Adrenal gland (tissue), 9 donors: ENCODE measurements at regions not wholly inside any gene's neighbourhood (a gene's known extent, or its start where the extent isn't known, plus 50 kb on each side); places are given as distances from the start of the nearest gene placed in this dataset.
"Not testable (repeated sequence)": the region's sequence is repeated elsewhere in the genome, so short reads cannot be mapped to it uniquely, and the experiment has no call there.

Experiments
- DNase-seq, 7 donors: peaks; one replicate each; pipeline ENCODE4 v3.0.0-alpha.2; 2019 to 2020
- H3K27ac ChIP-seq, 5 donors: fragments of 200-600 bp; sonication (generic) in 4 of 5; 1 replicate in 3 of 5; 2 replicates in 2 of 5; pipeline versions ENCODE4 v1.5.1 to v1.8.0; 2016 to 2020; ENCODE audit warnings: mild to moderate bottlenecking in 1 of 5
- H3K27me3 ChIP-seq: fragments of 200-600 bp; 2 replicates; pipeline ENCODE4 v1.8.0; 2021
- H3K36me3 ChIP-seq, 2 donors: fragments of 200-600 bp; replicated peaks in 1 of 2; 1 replicate in 1 of 2; 2 replicates in 1 of 2; pipeline versions ENCODE4 v1.5.1 to v1.8.0; 2018 to 2022
- H3K4me1 ChIP-seq, 2 donors: fragments of 200-600 bp; replicated peaks in 1 of 2; 1 replicate in 1 of 2; 2 replicates in 1 of 2; pipeline versions ENCODE4 v1.5.1 to v1.8.0; 2018 to 2021
- H3K4me3 ChIP-seq, 4 donors: fragments of 200-600 bp; sonication (generic) in 3 of 4; one replicate each; pipeline ENCODE4 v1.5.1; 2016 to 2018
- H3K9me3 ChIP-seq, 3 donors: fragments of 200-600 bp; sonication (generic) in 1 of 3; replicated peaks in 1 of 3; 1 replicate in 2 of 3; 2 replicates in 1 of 3; pipeline versions ENCODE4 v1.5.1 to v1.8.0; 2016 to 2021
- POLR2A ChIP-seq, 2 donors: fragments of 450-650 bp; IDR thresholded peaks; one replicate each; pipeline ENCODE4 v1.6.1; 2017; ENCODE audit warnings: antibody characterized with exemption in 2 of 2, mild to moderate bottlenecking in 2 of 2, moderate library complexity in 1 of 2
- WGBS, 4 donors: extraction: QIAGEN DNeasy Blood & Tissue Kit in 2 of 4; methylation state at CpG; one replicate each; pipeline versions ENCODE4 v1.1.5 to v1.1.7; 2013 to 2017; 5-methylcytosine and 5-hydroxymethylcytosine counted together
- intact Hi-C, 2 donors: fragments of 100-400 bp; cut with DNase I; formaldehyde crosslinking; loops; one replicate each; pipeline versions ENCODE4 v1.14.1 to v1.15.0; 2022 to 2023
- TF ChIP-seq, protein P1 (sequence below), 6 experiments: fragments of 450-650 bp in 4 of 6; fragments of 200-600 bp in 2 of 6; sonication (generic) in 1 of 6; IDR thresholded peaks; 1 replicate in 5 of 6; 2 replicates in 1 of 6; pipeline versions ENCODE4 v1.5.1 to v1.8.0; 2016 to 2021; ENCODE audit warnings: antibody characterized with exemption in 6 of 6, mild to moderate bottlenecking in 2 of 6, moderate library complexity in 1 of 6
- donor health status: healthy with polysubstance abuse.
- donor health status: Bipolar disorder and iron deficiency.
- donor health status: DM: yes; HTN: yes; CAD: no.
- donor health status: DM: no; HTN: no; CAD: no.
- donor health status: DM: no; HTN: no; CAD: no.

DNA sequence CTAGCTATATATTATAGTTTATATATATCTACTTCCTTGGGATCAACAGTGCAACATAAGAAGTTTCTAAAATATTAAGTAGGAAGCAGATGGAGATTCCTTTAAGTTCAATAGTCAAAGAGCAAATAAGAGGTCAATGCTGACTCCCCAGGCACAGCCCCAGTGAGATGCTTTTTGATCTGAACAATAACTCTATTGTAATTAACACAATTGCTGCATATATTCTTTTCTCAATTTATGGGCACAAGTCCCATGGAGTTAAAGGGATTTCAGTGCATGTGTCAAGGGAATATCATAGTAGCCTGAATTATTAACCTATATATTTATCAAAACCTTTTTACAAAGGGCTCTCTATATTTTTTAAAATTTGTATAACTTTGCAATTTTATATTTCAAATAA lies 180.8 kb downstream of the SPRY2 start:
- DNase-seq, result no peak
- H3K36me3 ChIP-seq, result no peaks in the 10 kb centered on the region
- H3K4me1 ChIP-seq, result no peaks in the 10 kb centered on the region
- no peaks in the 10 kb centered on the region for H3K9me3 ChIP-seq
- TF ChIP-seq POLR2A (IDR thresholded peaks at IDR 0.05), result no peak
- TF ChIP-seq, protein P1, sequence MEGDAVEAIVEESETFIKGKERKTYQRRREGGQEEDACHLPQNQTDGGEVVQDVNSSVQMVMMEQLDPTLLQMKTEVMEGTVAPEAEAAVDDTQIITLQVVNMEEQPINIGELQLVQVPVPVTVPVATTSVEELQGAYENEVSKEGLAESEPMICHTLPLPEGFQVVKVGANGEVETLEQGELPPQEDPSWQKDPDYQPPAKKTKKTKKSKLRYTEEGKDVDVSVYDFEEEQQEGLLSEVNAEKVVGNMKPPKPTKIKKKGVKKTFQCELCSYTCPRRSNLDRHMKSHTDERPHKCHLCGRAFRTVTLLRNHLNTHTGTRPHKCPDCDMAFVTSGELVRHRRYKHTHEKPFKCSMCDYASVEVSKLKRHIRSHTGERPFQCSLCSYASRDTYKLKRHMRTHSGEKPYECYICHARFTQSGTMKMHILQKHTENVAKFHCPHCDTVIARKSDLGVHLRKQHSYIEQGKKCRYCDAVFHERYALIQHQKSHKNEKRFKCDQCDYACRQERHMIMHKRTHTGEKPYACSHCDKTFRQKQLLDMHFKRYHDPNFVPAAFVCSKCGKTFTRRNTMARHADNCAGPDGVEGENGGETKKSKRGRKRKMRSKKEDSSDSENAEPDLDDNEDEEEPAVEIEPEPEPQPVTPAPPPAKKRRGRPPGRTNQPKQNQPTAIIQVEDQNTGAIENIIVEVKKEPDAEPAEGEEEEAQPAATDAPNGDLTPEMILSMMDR (IDR thresholded peaks at IDR 0.05), result no peak
- H3K4me3 ChIP-seq, result no peak overlapping the region
- H3K27me3 ChIP-seq, result no peaks in the 10 kb centered on the region
- no peak overlapping the region for H3K27ac ChIP-seq
- intact Hi-C loops, result no loop called here

DNA sequence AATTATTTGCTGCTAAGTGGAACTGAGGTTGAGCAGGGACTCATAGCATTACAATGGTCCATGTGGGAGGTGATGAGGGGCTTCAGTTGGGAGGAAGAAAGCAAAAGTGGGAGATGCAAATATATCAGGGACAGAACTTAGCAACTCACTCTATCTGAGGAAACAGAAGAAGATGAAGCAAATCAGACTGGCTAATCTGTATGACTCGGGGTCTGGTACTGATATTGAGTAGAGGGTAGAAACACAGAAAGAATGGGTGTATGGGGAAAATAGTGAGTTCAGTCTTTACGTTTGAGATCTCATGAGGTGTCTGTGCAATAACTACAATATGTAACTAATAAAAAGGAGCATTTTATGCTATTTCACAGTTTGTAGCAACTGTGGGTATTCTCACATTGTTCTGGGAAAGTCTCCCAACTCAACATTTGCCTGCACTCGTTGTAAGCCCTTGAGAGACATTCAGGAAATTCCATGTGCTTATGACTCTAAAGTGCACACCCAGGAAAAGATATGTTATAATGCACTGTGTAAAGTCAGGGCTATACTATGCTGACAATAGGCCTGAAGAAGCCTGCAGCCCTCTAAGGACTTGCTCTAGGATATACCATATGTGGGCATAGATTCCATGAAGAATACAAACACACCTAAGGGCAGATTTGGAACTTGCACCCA lies 183.5 kb downstream of the SPRY2 start:
- Histone ChIP-seq H3K4me3 (no peak overlapping the region), H3K4me1 (no peaks in the 10 kb centered on the region), H3K9me3 (no peaks in the 10 kb centered on the region), H3K36me3 (no peaks in the 10 kb centered on the region), H3K27ac (no peak overlapping the region), H3K27me3 (no peaks in the 10 kb centered on the region)
- no peak for DNase-seq
- TF ChIP-seq, protein P1 (IDR thresholded peaks at IDR 0.05), result no peak
- TF ChIP-seq POLR2A (IDR thresholded peaks at IDR 0.05), result no peak
- intact Hi-C loops, result no loop called here
- WGBS, 4 donors, result 77 to 89% (median 79%) methylated on average over 3 of the region's 3 CpGs

DNA sequence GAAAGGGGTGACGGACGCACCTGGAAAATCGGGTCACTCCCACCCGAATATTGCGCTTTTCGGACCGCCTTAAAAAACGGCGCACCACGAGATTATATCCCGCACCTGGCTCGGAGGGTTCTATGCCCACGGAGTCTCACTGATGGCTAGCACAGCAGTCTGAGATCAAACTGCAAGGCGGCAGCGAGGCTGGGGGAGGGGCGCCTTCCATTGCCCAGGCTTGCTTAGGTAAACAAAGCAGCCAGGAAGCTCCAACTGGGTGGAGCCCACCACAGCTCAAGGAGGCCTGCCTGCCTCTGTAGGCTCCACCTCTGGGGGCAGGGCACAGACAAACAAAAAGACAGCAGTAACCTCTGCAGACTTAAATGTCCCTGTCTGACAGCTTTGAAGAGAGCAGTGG lies 188.8 kb downstream of the SPRY2 start:
- H3K27ac ChIP-seq, H3K4me3 ChIP-seq, H3K27me3 ChIP-seq, intact Hi-C loops, H3K9me3 ChIP-seq, DNase-seq, H3K4me1 ChIP-seq, H3K36me3 ChIP-seq: not testable (repeated sequence)
- WGBS, 4 donors, result 84 to 94% (median 89%) methylated on average over 12 to 16 of the region's 16 CpGs

DNA sequence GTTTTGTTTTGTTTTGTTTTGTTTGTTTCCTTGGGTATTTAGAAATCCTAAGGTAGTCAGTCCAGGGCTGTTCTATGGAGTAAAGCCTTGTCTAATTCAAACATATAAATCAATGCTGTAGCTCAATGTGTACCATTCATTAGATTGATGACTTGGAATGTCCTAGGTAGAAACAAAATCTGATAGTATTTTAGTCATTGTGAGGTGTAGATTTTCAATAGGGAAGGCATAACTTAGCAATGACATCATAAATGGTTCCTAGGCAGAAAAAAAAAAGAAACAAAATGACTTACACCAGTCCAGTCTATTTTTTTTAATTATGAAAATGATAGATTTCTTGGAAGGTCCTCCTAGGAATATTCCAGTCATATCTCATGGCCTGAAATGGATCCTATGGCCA lies 189.9 kb downstream of the SPRY2 start:
- Histone ChIP-seq H3K36me3 (no peaks in the 10 kb centered on the region), H3K9me3 (no peaks in the 10 kb centered on the region), H3K27me3 (no peaks in the 10 kb centered on the region), H3K27ac (no peak overlapping the region), H3K4me3 (no peak overlapping the region), H3K4me1 (no peaks in the 10 kb centered on the region)
- intact Hi-C loops, result no loop called here
- DNase-seq, result no peak
- TF ChIP-seq POLR2A (IDR thresholded peaks at IDR 0.05), result no peak
- TF ChIP-seq, protein P1 (IDR thresholded peaks at IDR 0.05), result no peak

DNA sequence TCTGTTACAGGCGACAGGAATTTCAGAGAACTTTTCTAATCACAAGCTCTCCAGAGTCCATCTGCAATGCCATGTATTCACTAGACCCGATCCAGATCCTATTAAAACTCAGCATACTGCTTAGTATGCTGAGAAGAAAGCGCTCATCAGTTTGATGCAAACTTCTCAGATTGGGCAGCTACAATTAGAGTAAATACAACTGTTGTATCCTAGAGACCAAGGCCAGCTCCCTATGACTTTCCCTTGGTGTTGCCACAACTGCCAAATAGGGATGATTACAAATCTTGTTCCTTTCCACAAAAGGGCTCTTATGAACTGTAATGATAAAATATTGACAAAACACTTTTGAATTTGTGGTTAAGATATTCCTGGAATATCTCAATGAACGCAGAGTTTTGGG lies 191.2 kb downstream of the SPRY2 start:
- 88 to 94% (median 92%) methylated on average over 4 of the region's 4 CpGs for WGBS, 4 donors
- Histone ChIP-seq H3K9me3 (no peaks in the 10 kb centered on the region), H3K4me1 (no peaks in the 10 kb centered on the region), H3K36me3 (no peaks in the 10 kb centered on the region), H3K27ac (no peak overlapping the region), H3K4me3 (no peak overlapping the region), H3K27me3 (no peaks in the 10 kb centered on the region)
- TF ChIP-seq, protein P1 (IDR thresholded peaks at IDR 0.05), result no peak
- no peak for TF ChIP-seq POLR2A (IDR thresholded peaks at IDR 0.05)
- intact Hi-C loops, result no loop called here
- no peak for DNase-seq
